T-cell (primary cell): ENCODE measurements at regions not wholly inside any gene's neighbourhood (a gene's known extent, or its start where the extent isn't known, plus 50 kb on each side); places are given as distances from the start of the nearest gene placed in this dataset.

Source experiments
- ATAC-seq, 4 experiments: fragments of 200-7000 bp in 3 of 4; fragments of 150-1000 bp in 1 of 4; cut with Tn5 transposase; replicated peaks in 1 of 4; 1 replicate in 3 of 4; 2 replicates in 1 of 4; pipeline ENCODE4 v1.10.0; 2021; ENCODE audit warnings: moderate library complexity in 3 of 4, mild to moderate bottlenecking in 2 of 4, moderate number of reproducible peaks in 1 of 4
- CTCF ChIA-PET, 2 donors: fragments of 300-600 bp; sonication (Branson Sonifier 250); formaldehyde crosslinking; loops; one replicate each; lab custom pipeline; 2022; ENCODE audit warnings: antibody characterized with exemption in 2 of 2; lab: Charles Lee
- POLR2A ChIA-PET, 2 donors: fragments of 300-600 bp; sonication (Branson Sonifier 250); formaldehyde crosslinking; loops; one replicate each; lab custom pipeline; 2022; ENCODE audit warnings: antibody characterized with exemption in 2 of 2; lab: Charles Lee
- DNase-seq, 35 experiments: peaks; one replicate each; pipeline versions ENCODE4 v3.0.0 to v3.0.0-alpha.2; 2013 to 2023
- H3K27ac ChIP-seq: one replicate; pipeline ENCODE4 v1.5.1; 2013; ENCODE audit warnings: low read length
- H3K27me3 ChIP-seq, 2 experiments: replicated peaks in 1 of 2; 1 replicate in 1 of 2; 2 replicates in 1 of 2; pipeline versions ENCODE4 v1.6.1 to v1.7.0; 2013; ENCODE audit warnings: low read length in 1 of 2, mixed read lengths in 1 of 2; ENCODE audit not compliant: control insufficient read depth in 2 of 2, insufficient read depth in 2 of 2; ENCODE audit errors: extremely low read depth in 1 of 2
- H3K36me3 ChIP-seq, 2 donors: 1 replicate in 1 of 2; 2 replicates in 1 of 2; pipeline versions ENCODE4 v1.6.1 to v1.7.0; 2013; ENCODE audit warnings: low read length in 1 of 2; ENCODE audit not compliant: control insufficient read depth in 2 of 2, insufficient read depth in 1 of 2; ENCODE audit errors: extremely low read depth in 1 of 2
- H3K4me1 ChIP-seq, 2 experiments: 1 replicate in 1 of 2; 2 replicates in 1 of 2; pipeline versions ENCODE4 v1.6.1 to v1.7.0; 2013; ENCODE audit warnings: low read length in 2 of 2, mixed read lengths in 1 of 2; ENCODE audit not compliant: insufficient read depth in 2 of 2, control insufficient read depth in 1 of 2; ENCODE audit errors: extremely low read depth in 1 of 2
- H3K4me3 ChIP-seq, 2 donors: 1 replicate in 1 of 2; 2 replicates in 1 of 2; pipeline versions ENCODE4 v1.5.1 to v1.7.0; 2013; ENCODE audit warnings: mild to moderate bottlenecking in 2 of 2, low read length in 1 of 2, moderate library complexity in 1 of 2; ENCODE audit not compliant: control insufficient read depth in 1 of 2; ENCODE audit errors: extremely low read depth in 1 of 2
- H3K9me3 ChIP-seq: 2 replicates; pipeline ENCODE4 v1.7.0; 2013
- H3K27ac Mint-ChIP-seq, 2 donors: one replicate each; pipeline ENCODE4 v1.8.0; 2020 to 2021; ENCODE audit warnings: mild to moderate bottlenecking in 2 of 2, mixed read lengths in 2 of 2
- H3K27me3 Mint-ChIP-seq, 2 donors: one replicate each; pipeline ENCODE4 v1.8.0; 2021 to 2022; ENCODE audit warnings: mixed read lengths in 2 of 2
- H3K36me3 Mint-ChIP-seq: one replicate; pipeline ENCODE4 v1.8.0; 2021; ENCODE audit warnings: mixed read lengths
- H3K4me1 Mint-ChIP-seq, 3 donors: one replicate each; pipeline ENCODE4 v1.8.0; 2020 to 2022; ENCODE audit warnings: mixed read lengths in 3 of 3, mild to moderate bottlenecking in 1 of 3
- H3K4me3 Mint-ChIP-seq, 3 donors: one replicate each; pipeline ENCODE4 v1.8.0; 2020 to 2022; ENCODE audit warnings: mild to moderate bottlenecking in 3 of 3, mixed read lengths in 3 of 3, moderate library complexity in 3 of 3
- H3K9me3 Mint-ChIP-seq, 3 donors: one replicate each; pipeline ENCODE4 v1.8.0; 2020 to 2022; ENCODE audit warnings: mixed read lengths in 3 of 3
- WGBS: methylation state at CpG from one replicate; pipeline ENCODE4 v1.1.5; 2013; ENCODE audit warnings: missing lambda C conversion rate; ENCODE audit not compliant: insufficient coverage; 5-methylcytosine and 5-hydroxymethylcytosine counted together

GRCh38 chr7:89549768-89550167 lies 604.5 kb upstream of the STEAP1 start:
- Histone ChIP-seq H3K27ac (no peak overlapping the region), H3K4me3 (no peak overlapping the region), H3K9me3 (no peaks in the 10 kb centered on the region), H3K36me3 (no peaks in the 10 kb centered on the region), H3K4me1 (no peaks in the 10 kb centered on the region), H3K27me3 (no peaks in the 10 kb centered on the region)
- Mint-ChIP-seq H3K9me3 (peaks cover 0 to 4% (median 2%) of the 10 kb centered on the region in 3 donors), H3K27me3 (no peaks in the 10 kb centered on the region), H3K27ac (no peak overlapping the region), H3K36me3 (no peaks in the 10 kb centered on the region), H3K4me1 (no peaks in the 10 kb centered on the region), H3K4me3 (no peak overlapping the region)
- ChIA-PET CTCF (no interaction called here), POLR2A (no interaction called here)
- DNase-seq (no peak), ATAC-seq (no peak)
- 86% methylated on average over 1 of the region's 1 CpG for WGBS

GRCh38 chr7:89554209-89554608 lies 600.1 kb upstream of the STEAP1 start:
- no peak overlapping the region for H3K27ac ChIP-seq
- ChIA-PET POLR2A (no interaction called here), CTCF (no interaction called here)
- H3K9me3 Mint-ChIP-seq: no peaks in the 10 kb centered on the region
- H3K4me3 Mint-ChIP-seq: no peak overlapping the region
- H3K4me3 ChIP-seq: no peak overlapping the region
- H3K4me1 ChIP-seq: no peaks in the 10 kb centered on the region
- ATAC-seq (no peak), DNase-seq (no peak)
- H3K36me3 Mint-ChIP-seq: no peaks in the 10 kb centered on the region
- no peaks in the 10 kb centered on the region for H3K4me1 Mint-ChIP-seq
- H3K27ac Mint-ChIP-seq: no peak overlapping the region
- no peaks in the 10 kb centered on the region for H3K27me3 Mint-ChIP-seq
- no peaks in the 10 kb centered on the region for H3K36me3 ChIP-seq
- no peaks in the 10 kb centered on the region for H3K9me3 ChIP-seq
- H3K27me3 ChIP-seq: no peaks in the 10 kb centered on the region
- WGBS: no CpG with 5 or more reads among the region's 5 CpGs

GRCh38 chr7:89559596-89559995 lies 594.7 kb upstream of the STEAP1 start:
- H3K27ac Mint-ChIP-seq: no peak overlapping the region
- Histone ChIP-seq H3K4me1 (no peaks in the 10 kb centered on the region), H3K27me3 (no peaks in the 10 kb centered on the region), H3K27ac (no peak overlapping the region), H3K4me3 (no peak overlapping the region), H3K9me3 (no peaks in the 10 kb centered on the region), H3K36me3 (no peaks in the 10 kb centered on the region)
- H3K4me1 Mint-ChIP-seq: no peaks in the 10 kb centered on the region
- peaks cover 0 to 5% (median 0%) of the 10 kb centered on the region in 3 donors for H3K9me3 Mint-ChIP-seq
- H3K4me3 Mint-ChIP-seq: no peak overlapping the region
- DNase-seq (no peak), ATAC-seq (no peak)
- ChIA-PET CTCF (no interaction called here), POLR2A (no interaction called here)
- no peaks in the 10 kb centered on the region for H3K27me3 Mint-ChIP-seq
- no peaks in the 10 kb centered on the region for H3K36me3 Mint-ChIP-seq
- WGBS: no CpG with 5 or more reads among the region's 3 CpGs

- no peak for ATAC-seq
- ChIA-PET POLR2A (no interaction called here), CTCF (no interaction called here)
- H3K9me3 Mint-ChIP-seq: peaks cover 4 to 16% (median 12%) of the 10 kb centered on the region in 3 donors
- no CpG with 5 or more reads among the region's 1 CpG for WGBS
- H3K27me3 Mint-ChIP-seq: no peaks in the 10 kb centered on the region
- no peaks in the 10 kb centered on the region for H3K4me1 Mint-ChIP-seq
- H3K27ac Mint-ChIP-seq: no peak overlapping the region
- Histone ChIP-seq H3K9me3 (no peaks in the 10 kb centered on the region), H3K4me3 (no peak overlapping the region), H3K4me1 (no peaks in the 10 kb centered on the region), H3K36me3 (no peaks in the 10 kb centered on the region), H3K27me3 (no peaks in the 10 kb centered on the region), H3K27ac (no peak overlapping the region)
- H3K4me3 Mint-ChIP-seq: no peak overlapping the region
- DNase-seq: no peak
- H3K36me3 Mint-ChIP-seq: no peaks in the 10 kb centered on the region
Observed at GRCh38 chr7:89563597-89563996, 590.7 kb upstream of the STEAP1 start.

- Histone ChIP-seq H3K9me3 (no peaks in the 10 kb centered on the region), H3K27me3 (no peaks in the 10 kb centered on the region), H3K36me3 (no peaks in the 10 kb centered on the region), H3K4me3 (no peak overlapping the region), H3K27ac (no peak overlapping the region), H3K4me1 (no peaks in the 10 kb centered on the region)
- no peak overlapping the region for H3K4me3 Mint-ChIP-seq
- ATAC-seq (no peak), DNase-seq (no peak)
- POLR2A ChIA-PET: no interaction called here
- no peaks in the 10 kb centered on the region for H3K27me3 Mint-ChIP-seq
- peaks cover 14 to 31% (median 15%) of the 10 kb centered on the region in 3 donors for H3K9me3 Mint-ChIP-seq
- WGBS: 33% methylated on average over 1 of the region's 1 CpG
- CTCF ChIA-PET: interaction anchor here in 1 of 2 donors (0.5 kb wide), 1 partner anchor 284 kb away, joined by 4 read pairs; no protein-coding TSS in a partner anchor
- H3K36me3 Mint-ChIP-seq: no peaks in the 10 kb centered on the region
- H3K4me1 Mint-ChIP-seq: no peaks in the 10 kb centered on the region
- no peak overlapping the region for H3K27ac Mint-ChIP-seq
Observed at GRCh38 chr7:89584896-89585295, 569.4 kb upstream of the STEAP1 start.

DNA sequence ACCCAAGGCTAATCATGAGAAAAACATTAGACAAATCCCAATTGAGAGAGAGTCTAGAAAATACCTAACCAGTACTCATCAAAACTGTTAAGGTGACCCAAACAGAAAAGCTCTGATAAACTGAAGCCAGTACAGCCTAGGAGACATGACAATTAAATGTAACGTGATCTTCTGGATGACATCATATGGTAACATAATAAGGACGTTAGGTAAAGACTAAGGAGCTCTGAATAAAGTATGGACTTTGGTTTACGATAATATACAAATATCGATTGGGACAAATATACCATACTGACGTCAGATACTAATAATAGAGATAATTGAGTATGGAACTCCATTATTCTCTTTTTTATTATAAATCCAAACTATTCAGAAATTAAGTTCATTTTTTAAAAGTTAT lies 561.1 kb upstream of the STEAP1 start:
- H3K27ac Mint-ChIP-seq: no peak overlapping the region
- Histone ChIP-seq H3K9me3 (no peaks in the 10 kb centered on the region), H3K4me3 (no peak overlapping the region), H3K4me1 (no peaks in the 10 kb centered on the region), H3K27ac (no peak overlapping the region), H3K27me3 (no peaks in the 10 kb centered on the region), H3K36me3 (no peaks in the 10 kb centered on the region)
- DNase-seq (no peak), ATAC-seq (no peak)
- H3K4me1 Mint-ChIP-seq: no peaks in the 10 kb centered on the region
- H3K36me3 Mint-ChIP-seq: no peaks in the 10 kb centered on the region
- WGBS: no CpG with 5 or more reads among the region's 5 CpGs
- peaks cover 0 to 22% (median 10%) of the 10 kb centered on the region in 3 donors for H3K9me3 Mint-ChIP-seq
- H3K27me3 Mint-ChIP-seq: no peaks in the 10 kb centered on the region
- CTCF ChIA-PET: interaction anchor here in 1 of 2 donors (1.1 to 1.4 kb wide), 3 partner anchors 12 to 29 kb away, joined by 3 to 4 read pairs (median 3); no protein-coding TSS in a partner anchor
- POLR2A ChIA-PET: no interaction called here
- H3K4me3 Mint-ChIP-seq: no peak overlapping the region

DNA sequence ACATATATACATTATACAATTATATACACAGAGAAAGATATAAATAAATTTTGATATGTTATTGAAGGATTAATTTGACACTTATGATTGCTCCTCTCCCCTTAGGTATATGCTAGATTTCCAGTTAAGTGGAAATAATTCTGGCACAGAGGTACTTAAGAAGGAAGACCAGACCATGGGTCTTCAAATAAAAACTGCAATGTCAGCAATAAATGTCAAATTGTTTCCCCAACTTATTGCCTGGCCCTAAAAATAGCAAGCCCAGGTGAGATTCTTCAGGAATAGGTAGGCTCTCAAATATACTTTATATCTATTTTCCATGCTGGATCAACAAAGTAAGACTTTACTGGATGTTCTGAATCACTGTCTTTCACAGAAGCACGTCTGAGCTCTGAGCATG lies 551.3 kb upstream of the STEAP1 start:
- ATAC-seq (no peak), DNase-seq (no peak)
- Histone ChIP-seq H3K4me3 (no peak overlapping the region), H3K27ac (no peak overlapping the region), H3K36me3 (no peaks in the 10 kb centered on the region), H3K4me1 (peaks cover 7 to 49% of the 10 kb centered on the region in 2 experiments), H3K9me3 (no peaks in the 10 kb centered on the region), H3K27me3 (no peaks in the 10 kb centered on the region)
- Mint-ChIP-seq H3K4me1 (peaks cover 30 to 48% (median 46%) of the 10 kb centered on the region in 3 donors), H3K27ac (no peak overlapping the region), H3K27me3 (no peaks in the 10 kb centered on the region), H3K36me3 (no peaks in the 10 kb centered on the region), H3K4me3 (no peak overlapping the region), H3K9me3 (peaks cover 12 to 21% (median 19%) of the 10 kb centered on the region in 3 donors)
- ChIA-PET POLR2A (no interaction called here), CTCF (no interaction called here)
- no CpG with 5 or more reads among the region's 1 CpG for WGBS
